IMR-90 (cell line): ENCODE measurements at regions not wholly inside any gene's neighbourhood (a gene's known extent, or its start where the extent isn't known, plus 50 kb on each side); places are given as distances from the start of the nearest gene placed in this dataset.

Source experiments
- ATAC-seq: fragments of 200-7000 bp; cut with Tn5 transposase; 2 replicates; pipeline ENCODE4 v1.9.1; 2020; ENCODE audit warnings: low read depth, mild to moderate bottlenecking, moderate library complexity
- BruUV-seq: library from RNA; stranded (reverse); fragments of 400-500 nt; replicated peaks from 2 replicates; lab custom pipeline; 2021; lab: Mats Ljungman, UMichigan
- CTCF ChIA-PET: fragments of 300-600 bp; formaldehyde crosslinking; extraction: SDS; loops from one replicate; lab custom pipeline; 2021; ENCODE audit warnings: antibody characterized with exemption; lab: Yijun Ruan, JAX
- POLR2A ChIA-PET: fragments of 300-600 bp; sonication (Branson Sonifier 250); formaldehyde crosslinking; loops from one replicate; lab custom pipeline; 2022; ENCODE audit warnings: antibody characterized with exemption; ENCODE audit not compliant: unreplicated experiment; lab: Charles Lee
- DNase-seq: peaks from one replicate; pipeline ENCODE4 v3.0.0; 2013
- H2AFZ ChIP-seq: replicated peaks from 2 replicates; pipeline ENCODE3; 2013; ENCODE audit warnings: low read length, mild to moderate bottlenecking; ENCODE audit not compliant: poor library complexity
- H2AK5ac ChIP-seq: 2 replicates; pipeline ENCODE4 v1.6.1; 2013; ENCODE audit warnings: low read depth, low read length, inconsistent platforms
- H2AK9ac ChIP-seq: replicated peaks from 2 replicates; pipeline ENCODE3; 2013; ENCODE audit warnings: mild to moderate bottlenecking, low read depth, low read length, moderate library complexity; ENCODE audit not compliant: poor library complexity
- H2BK120ac ChIP-seq: 2 replicates; pipeline ENCODE4 v1.6.1; 2013; ENCODE audit warnings: low read depth, low read length, inconsistent platforms
- H2BK15ac ChIP-seq: 3 replicates; pipeline ENCODE4 v1.6.1; 2013; ENCODE audit warnings: low read depth, low read length, inconsistent platforms
- H2BK20ac ChIP-seq: 2 replicates; pipeline ENCODE4 v1.6.1; 2013; ENCODE audit warnings: low read depth, mild to moderate bottlenecking, inconsistent platforms, low read length, moderate library complexity
- H2BK5ac ChIP-seq: 2 replicates; pipeline ENCODE4 v1.6.1; 2013; ENCODE audit warnings: mild to moderate bottlenecking, low read depth, low read length, inconsistent platforms; ENCODE audit not compliant: poor library complexity, severe bottlenecking
- H3K14ac ChIP-seq: replicated peaks from 2 replicates; pipeline ENCODE4 v1.6.1; 2013; ENCODE audit warnings: low read depth, low read length, inconsistent platforms
- H3K18ac ChIP-seq: 2 replicates; pipeline ENCODE4 v1.6.1; 2013; ENCODE audit warnings: low read depth, low read length, control low read depth
- H3K23ac ChIP-seq: 2 replicates; pipeline ENCODE4 v1.6.1; 2013; ENCODE audit warnings: low read depth, low read length, inconsistent platforms
- H3K27ac ChIP-seq: 2 replicates; pipeline ENCODE4 v1.5.1; 2013; ENCODE audit warnings: mild to moderate bottlenecking, control low read depth, low read length; ENCODE audit not compliant: insufficient read depth
- H3K27me3 ChIP-seq: 2 replicates; pipeline ENCODE4 v1.6.1; 2013; ENCODE audit warnings: low read length; ENCODE audit not compliant: control insufficient read depth, insufficient read depth
- H3K36me3 ChIP-seq: 2 replicates; pipeline ENCODE4 v1.6.1; 2013; ENCODE audit warnings: low read length, mixed read lengths; ENCODE audit not compliant: control insufficient read depth, insufficient read depth
- H3K4ac ChIP-seq: 2 replicates; pipeline ENCODE4 v1.6.1; 2013; ENCODE audit warnings: low read depth, low read length, inconsistent platforms
- H3K4me1 ChIP-seq: 2 replicates; pipeline ENCODE4 v1.6.1; 2013; ENCODE audit warnings: low read length, mixed read lengths; ENCODE audit not compliant: control insufficient read depth, insufficient read depth
- H3K4me2 ChIP-seq: 2 replicates; pipeline ENCODE4 v1.6.1; 2013; ENCODE audit warnings: low read depth, mild to moderate bottlenecking, control low read depth, low read length, moderate library complexity
- H3K4me3 ChIP-seq: 2 replicates; pipeline ENCODE4 v1.5.1; 2013; ENCODE audit warnings: low read depth, mild to moderate bottlenecking, control low read depth, low read length, moderate library complexity; ENCODE audit not compliant: insufficient read depth
- H3K56ac ChIP-seq: 2 replicates; pipeline ENCODE4 v1.6.1; 2013; ENCODE audit warnings: low read length, inconsistent platforms; ENCODE audit not compliant: insufficient read depth; ENCODE audit errors: extremely low read depth
- H3K79me1 ChIP-seq, 2 experiments: 2 replicates each; pipeline ENCODE4 v1.6.1; 2013; ENCODE audit warnings: low read length in 2 of 2, inconsistent platforms in 1 of 2, low read depth in 1 of 2
- H3K9ac ChIP-seq: 2 replicates; pipeline ENCODE4 v1.6.1; 2013; ENCODE audit warnings: low read depth, low read length, control low read depth
- H3K9me1 ChIP-seq: 2 replicates; pipeline ENCODE4 v1.6.1; 2013; ENCODE audit warnings: low read length, inconsistent platforms; ENCODE audit not compliant: insufficient read depth
- H3K9me3 ChIP-seq: 2 replicates; pipeline ENCODE4 v1.6.1; 2013; ENCODE audit warnings: low read length; ENCODE audit not compliant: control insufficient read depth, insufficient read depth
- H4K20me1 ChIP-seq: 2 replicates; pipeline ENCODE4 v1.6.1; 2013; ENCODE audit warnings: low read length, inconsistent platforms; ENCODE audit not compliant: insufficient read depth
- H4K5ac ChIP-seq: 2 replicates; pipeline ENCODE4 v1.6.1; 2013; ENCODE audit warnings: mild to moderate bottlenecking, low read depth, low read length, control low read depth
- H4K8ac ChIP-seq, 2 experiments: 2 replicates each; pipeline ENCODE4 v1.6.1; 2013; ENCODE audit warnings: low read depth in 2 of 2, low read length in 2 of 2, control low read depth in 1 of 2, inconsistent platforms in 1 of 2
- H4K91ac ChIP-seq: 2 replicates; pipeline ENCODE4 v1.6.1; 2013; ENCODE audit warnings: low read depth, low read length, inconsistent platforms; ENCODE audit not compliant: insufficient read depth
- BHLHE40 ChIP-seq: fragments of 150-350 bp; IDR thresholded peaks from 2 replicates; pipeline ENCODE4 v1.6.1; 2016; ENCODE audit warnings: mild to moderate bottlenecking, low read depth, low read length
- WGBS, 2 experiments: methylation state at CpG; one replicate each; pipeline versions ENCODE4 v1.1.5 to v1.1.7; 2013; ENCODE audit warnings: missing lambda C conversion rate in 2 of 2; ENCODE audit not compliant: insufficient read length in 1 of 2; ENCODE audit errors: extremely low coverage in 2 of 2; 5-methylcytosine and 5-hydroxymethylcytosine counted together
- dilution Hi-C: fragments of 300-500 bp; cut with HindIII; formaldehyde crosslinking; loops from one replicate; pipeline ENCODE4 v1.14.3; 2018; ENCODE audit warnings: low sequenced_read_pairs; ENCODE audit not compliant: unreplicated experiment
- in situ Hi-C: fragments of 300-500 bp; cut with MboI; formaldehyde crosslinking; loops from 3 replicates; pipeline ENCODE4 v1.14.3; 2019; ENCODE audit warnings: low sequenced_read_pairs, inconsistent platforms, mixed read lengths
- intact Hi-C: fragments of 100-400 bp; cut with micrococcal nuclease; formaldehyde crosslinking; loops from 2 replicates; pipeline ENCODE4 v1.10.0; 2022
- TF ChIP-seq, protein P1 (sequence below): conservative IDR thresholded peaks from 2 replicates; pipeline ENCODE4 v1.5.1; 2012; ENCODE audit warnings: mild to moderate bottlenecking, low read depth, low read length, improper control_type of control experiment

DNA sequence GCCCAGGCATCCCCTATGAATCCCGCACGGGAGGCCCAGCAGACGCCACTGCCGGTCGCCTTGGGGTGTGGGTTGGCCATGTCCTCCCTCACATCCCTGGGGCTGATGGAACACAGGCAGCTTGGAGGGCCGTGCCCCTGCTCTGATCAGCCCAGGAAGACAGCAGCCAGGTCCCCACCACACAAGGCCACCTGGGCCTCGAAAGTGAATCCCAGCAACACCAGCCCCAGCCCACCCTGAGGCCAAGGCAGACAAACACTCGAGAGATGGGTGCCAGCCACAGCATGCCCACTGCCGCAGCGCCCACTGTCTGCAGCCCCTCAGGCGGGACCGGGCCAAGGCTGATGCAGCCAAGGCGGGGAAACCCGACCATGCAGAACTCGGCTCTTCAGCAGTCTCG is 85.5 kb downstream of the HMX1 start:
- dilution Hi-C loops = no loop called here
- no peaks in the 10 kb centered on the region for H3K79me1 ChIP-seq
- ChIA-PET CTCF (no interaction called here), POLR2A (no interaction called here)
- no peaks in the 10 kb centered on the region for H3K9me1 ChIP-seq
- no peak overlapping the region for H4K91ac ChIP-seq
- 67% methylated on average over 6 of the region's 16 CpGs; no CpG with 5 or more reads in 1 of the 2 experiments for WGBS, 2 experiments
- no peak overlapping the region for H4K5ac ChIP-seq
- H3K56ac ChIP-seq = no peak overlapping the region
- H3K4me1 ChIP-seq = no peaks in the 10 kb centered on the region
- H3K4me3 ChIP-seq = no peak overlapping the region
- H2AFZ ChIP-seq = no peak overlapping the region
- no peak overlapping the region for H2BK20ac ChIP-seq
- H3K27ac ChIP-seq = no peak overlapping the region
- TF ChIP-seq, protein P1, sequence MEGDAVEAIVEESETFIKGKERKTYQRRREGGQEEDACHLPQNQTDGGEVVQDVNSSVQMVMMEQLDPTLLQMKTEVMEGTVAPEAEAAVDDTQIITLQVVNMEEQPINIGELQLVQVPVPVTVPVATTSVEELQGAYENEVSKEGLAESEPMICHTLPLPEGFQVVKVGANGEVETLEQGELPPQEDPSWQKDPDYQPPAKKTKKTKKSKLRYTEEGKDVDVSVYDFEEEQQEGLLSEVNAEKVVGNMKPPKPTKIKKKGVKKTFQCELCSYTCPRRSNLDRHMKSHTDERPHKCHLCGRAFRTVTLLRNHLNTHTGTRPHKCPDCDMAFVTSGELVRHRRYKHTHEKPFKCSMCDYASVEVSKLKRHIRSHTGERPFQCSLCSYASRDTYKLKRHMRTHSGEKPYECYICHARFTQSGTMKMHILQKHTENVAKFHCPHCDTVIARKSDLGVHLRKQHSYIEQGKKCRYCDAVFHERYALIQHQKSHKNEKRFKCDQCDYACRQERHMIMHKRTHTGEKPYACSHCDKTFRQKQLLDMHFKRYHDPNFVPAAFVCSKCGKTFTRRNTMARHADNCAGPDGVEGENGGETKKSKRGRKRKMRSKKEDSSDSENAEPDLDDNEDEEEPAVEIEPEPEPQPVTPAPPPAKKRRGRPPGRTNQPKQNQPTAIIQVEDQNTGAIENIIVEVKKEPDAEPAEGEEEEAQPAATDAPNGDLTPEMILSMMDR = no peak
- TF ChIP-seq BHLHE40 = no peak
- H2AK9ac ChIP-seq = no peak overlapping the region
- no peak for ATAC-seq
- no peaks in the 10 kb centered on the region for H3K27me3 ChIP-seq
- no peak overlapping the region for H3K18ac ChIP-seq
- no TSS peak for BruUV-seq
- H4K20me1 ChIP-seq = no peaks in the 10 kb centered on the region
- H2BK120ac ChIP-seq = no peak overlapping the region
- no peak overlapping the region for H2BK15ac ChIP-seq
- H3K9ac ChIP-seq = no peak overlapping the region
- in situ Hi-C loops = no loop called here
- no peak overlapping the region for H3K4me2 ChIP-seq
- H3K9me3 ChIP-seq = peaks cover 3% of the 10 kb centered on the region
- no peaks in the 10 kb centered on the region for H3K36me3 ChIP-seq
- H4K8ac ChIP-seq = no peak overlapping the region
- no peak overlapping the region for H3K14ac ChIP-seq
- no peak overlapping the region for H3K23ac ChIP-seq
- no peak overlapping the region for H3K4ac ChIP-seq
- H2BK5ac ChIP-seq = no peak overlapping the region
- DNase-seq = no peak
- intact Hi-C loops = no loop called here
- H2AK5ac ChIP-seq = no peak overlapping the region
